K562 (cell line): ENCODE measurements at regions not wholly inside any gene's neighbourhood (a gene's known extent, or its start where the extent isn't known, plus 50 kb on each side); places are given as distances from the start of the nearest gene placed in this dataset.

Experiments used
- ATAC-seq: fragments of 200-7000 bp; cut with Tn5 transposase; 3 replicates; pipeline ENCODE4 v1.9.1; 2020; ENCODE audit warnings: moderate library complexity
- BruUV-seq: library from RNA; stranded (reverse); fragments of 400-500 nt; replicated peaks from 2 replicates; lab custom pipeline; 2021; lab: Mats Ljungman, UMichigan
- CTCF ChIA-PET: fragments of 300-600 bp; formaldehyde crosslinking; extraction: SDS; loops from one replicate; lab custom pipeline; 2021; ENCODE audit warnings: low intra/inter-chr PET ratio; lab: Yijun Ruan, JAX
- POLR2A ChIA-PET: fragments of 300-600, 350-650 bp; sonication (Branson Sonifier 250); formaldehyde crosslinking; extraction: SDS; loops from one replicate; lab custom pipeline; 2021; ENCODE audit warnings: antibody characterized with exemption, inconsistent platforms; lab: Yijun Ruan, JAX
- DNase-seq, 4 experiments: peaks; one replicate each; pipeline versions ENCODE4 v3.0.0 to v3.0.0-alpha.2; 2011 to 2018; ENCODE audit warnings: low spot score in 3 of 4, mixed read lengths in 3 of 4; ENCODE audit errors: extremely low read depth in 1 of 4
- FAIRE-seq: peaks from 2 replicates; lab custom pipeline; 2011; peaks lifted over from hg19 to GRCh38; lab: Jason Lieb, UNC
- H2AFZ ChIP-seq: 2 replicates; pipeline ENCODE4 v1.6.0; 2011; ENCODE audit warnings: low read depth, low read length, control low read depth, inconsistent platforms
- H3K27ac ChIP-seq: fragments of 200-600 bp; 3 replicates; pipeline ENCODE4 v1.8.0; 2011; ENCODE audit warnings: low read depth, mild to moderate bottlenecking, control low read depth, inconsistent platforms, low read length, moderate library complexity, mixed read lengths; ENCODE audit errors: extremely low read depth
- H3K27me3 ChIP-seq, 2 experiments: fragments of 300-600 bp in 1 of 2; 2 replicates in 1 of 2; 3 replicates in 1 of 2; pipeline versions ENCODE4 v1.6.0 to v1.8.0; 2011; ENCODE audit warnings: inconsistent platforms in 2 of 2, low read length in 2 of 2, mild to moderate bottlenecking in 1 of 2, mixed read lengths in 1 of 2, moderate library complexity in 1 of 2; ENCODE audit not compliant: control insufficient read depth in 2 of 2, insufficient read depth in 2 of 2
- H3K36me3 ChIP-seq: fragments of 300-600 bp; 3 replicates; pipeline ENCODE4 v1.8.0; 2011; ENCODE audit warnings: mild to moderate bottlenecking, low read length, inconsistent platforms; ENCODE audit not compliant: control insufficient read depth, insufficient read depth
- H3K4me1 ChIP-seq, 2 experiments: fragments of 200-600 bp in 1 of 2; replicated peaks in 1 of 2; 2 replicates in 1 of 2; 3 replicates in 1 of 2; pipeline versions ENCODE4 v1.5.1 to v1.8.0; 2011; ENCODE audit warnings: inconsistent platforms in 2 of 2, low read length in 2 of 2, mild to moderate bottlenecking in 1 of 2, mixed read lengths in 1 of 2, moderate library complexity in 1 of 2; ENCODE audit not compliant: control insufficient read depth in 2 of 2, insufficient read depth in 2 of 2
- H3K4me2 ChIP-seq: 2 replicates; pipeline ENCODE4 v1.6.1; 2011; ENCODE audit warnings: low read length, control low read depth, inconsistent platforms, mixed read lengths; ENCODE audit not compliant: insufficient read depth
- H3K4me3 ChIP-seq: fragments of 200-600 bp; sonication (generic), shearing (Covaris generic); 2 replicates; pipeline ENCODE4 v1.5.1; 2016; ENCODE audit warnings: control low read depth, inconsistent platforms
- H3K79me2 ChIP-seq: fragments of 200-600 bp; 3 replicates; pipeline ENCODE4 v1.8.0; 2011; ENCODE audit warnings: low read length, inconsistent platforms; ENCODE audit not compliant: control insufficient read depth, insufficient read depth
- H3K9ac ChIP-seq, 2 experiments: 2 replicates each; pipeline versions ENCODE4 v1.6.0 to v1.6.1; 2011; ENCODE audit warnings: low read depth in 2 of 2, low read length in 2 of 2, control low read depth in 1 of 2, inconsistent platforms in 1 of 2, mild to moderate bottlenecking in 1 of 2, mixed read lengths in 1 of 2; ENCODE audit not compliant: insufficient read depth in 1 of 2
- H3K9me1 ChIP-seq: one replicate; pipeline ENCODE4 v1.6.0; 2011; ENCODE audit warnings: inconsistent platforms, mild to moderate bottlenecking, low read length, moderate library complexity; ENCODE audit not compliant: control insufficient read depth, insufficient read depth
- H3K9me3 ChIP-seq: replicated peaks from 2 replicates; pipeline ENCODE4 v1.5.1; 2011; ENCODE audit warnings: low read depth, low read length, inconsistent platforms; ENCODE audit not compliant: control insufficient read depth, insufficient read depth
- H4K20me1 ChIP-seq: replicated peaks from 2 replicates; pipeline ENCODE4 v1.6.1; 2011; ENCODE audit warnings: low read length, inconsistent platforms, mixed read lengths; ENCODE audit not compliant: control insufficient read depth, insufficient read depth
- WGBS: fragments of 100-300 bp; shearing (Covaris generic); methylation state at CpG from one replicate; pipeline ENCODE4 v1.1.6; 2016; ENCODE audit warnings: low coverage, mixed read lengths; ENCODE audit not compliant: insufficient coverage; ENCODE audit errors: missing lambda C conversion rate; 5-methylcytosine and 5-hydroxymethylcytosine counted together
- in situ Hi-C: fragments of 300-500 bp; cut with MboI; formaldehyde crosslinking; loops from 4 replicates; pipeline ENCODE4 v1.15.0; 2018; ENCODE audit warnings: inconsistent platforms, mixed read lengths
- intact Hi-C: fragments of 100-400 bp; cut with micrococcal nuclease; formaldehyde crosslinking; loops from 2 replicates; pipeline ENCODE4 v1.14.2; 2022
- TF ChIP-seq, protein P1 (sequence below), 2 experiments: fragments of 450-650 bp in 1 of 2; sonication (generic) in 1 of 2; formaldehyde crosslinking in 1 of 2; IDR thresholded peaks; 2 replicates each; pipeline versions ENCODE4 v1.7.1 to v1.9.0; 2016 to 2022; ENCODE audit warnings: inconsistent platforms in 1 of 2, mild to moderate bottlenecking in 1 of 2, missing genetic modification reagents in 1 of 2
- TF ChIP-seq, protein P2 (sequence below), 2 experiments: fragments of 450-650 bp in 1 of 2; sonication (generic) in 1 of 2; formaldehyde crosslinking in 1 of 2; IDR thresholded peaks in 1 of 2; conservative IDR thresholded peaks in 1 of 2; 2 replicates each; pipeline versions ENCODE4 v1.6.1 to v1.8.1; 2016 to 2023; ENCODE audit warnings: mild to moderate bottlenecking in 2 of 2, moderate library complexity in 2 of 2, inconsistent platforms in 1 of 2, missing genetic modification reagents in 1 of 2

DNA sequence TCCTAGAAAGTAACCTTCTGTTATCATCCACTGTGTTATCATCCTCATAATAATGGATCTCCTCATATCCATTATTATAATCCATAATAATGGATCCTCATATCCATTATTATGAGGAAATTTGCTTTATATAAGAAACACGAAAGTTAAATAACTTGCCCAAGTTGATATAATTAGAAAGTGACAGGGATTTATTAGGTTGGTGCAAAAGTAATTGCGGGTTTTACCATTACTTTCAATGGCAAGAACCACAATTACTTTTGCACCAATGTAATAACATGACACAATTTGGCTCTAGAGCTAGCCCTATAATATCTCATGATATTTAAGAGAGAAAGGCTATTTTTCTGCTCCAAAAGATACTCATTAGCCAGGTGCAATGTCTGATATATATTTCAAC is 275.7 kb upstream of the STXBP5 start:
- Histone ChIP-seq H4K20me1 (no peaks in the 10 kb centered on the region), H3K4me3 (no peak overlapping the region), H3K9me3 (no peaks in the 10 kb centered on the region), H3K27ac (no peak overlapping the region), H3K9ac (no peak overlapping the region), H2AFZ (no peak overlapping the region), H3K4me2 (no peak overlapping the region), H3K79me2 (no peaks in the 10 kb centered on the region), H3K27me3 (no peaks in the 10 kb centered on the region), H3K36me3 (no peaks in the 10 kb centered on the region), H3K4me1 (peaks cover 0 to 7% of the 10 kb centered on the region in 2 experiments; a peak in 3 of 5 replicates), H3K9me1 (no peaks in the 10 kb centered on the region)
- no TSS peak for BruUV-seq
- no peak for ATAC-seq
- TF ChIP-seq, protein P1, sequence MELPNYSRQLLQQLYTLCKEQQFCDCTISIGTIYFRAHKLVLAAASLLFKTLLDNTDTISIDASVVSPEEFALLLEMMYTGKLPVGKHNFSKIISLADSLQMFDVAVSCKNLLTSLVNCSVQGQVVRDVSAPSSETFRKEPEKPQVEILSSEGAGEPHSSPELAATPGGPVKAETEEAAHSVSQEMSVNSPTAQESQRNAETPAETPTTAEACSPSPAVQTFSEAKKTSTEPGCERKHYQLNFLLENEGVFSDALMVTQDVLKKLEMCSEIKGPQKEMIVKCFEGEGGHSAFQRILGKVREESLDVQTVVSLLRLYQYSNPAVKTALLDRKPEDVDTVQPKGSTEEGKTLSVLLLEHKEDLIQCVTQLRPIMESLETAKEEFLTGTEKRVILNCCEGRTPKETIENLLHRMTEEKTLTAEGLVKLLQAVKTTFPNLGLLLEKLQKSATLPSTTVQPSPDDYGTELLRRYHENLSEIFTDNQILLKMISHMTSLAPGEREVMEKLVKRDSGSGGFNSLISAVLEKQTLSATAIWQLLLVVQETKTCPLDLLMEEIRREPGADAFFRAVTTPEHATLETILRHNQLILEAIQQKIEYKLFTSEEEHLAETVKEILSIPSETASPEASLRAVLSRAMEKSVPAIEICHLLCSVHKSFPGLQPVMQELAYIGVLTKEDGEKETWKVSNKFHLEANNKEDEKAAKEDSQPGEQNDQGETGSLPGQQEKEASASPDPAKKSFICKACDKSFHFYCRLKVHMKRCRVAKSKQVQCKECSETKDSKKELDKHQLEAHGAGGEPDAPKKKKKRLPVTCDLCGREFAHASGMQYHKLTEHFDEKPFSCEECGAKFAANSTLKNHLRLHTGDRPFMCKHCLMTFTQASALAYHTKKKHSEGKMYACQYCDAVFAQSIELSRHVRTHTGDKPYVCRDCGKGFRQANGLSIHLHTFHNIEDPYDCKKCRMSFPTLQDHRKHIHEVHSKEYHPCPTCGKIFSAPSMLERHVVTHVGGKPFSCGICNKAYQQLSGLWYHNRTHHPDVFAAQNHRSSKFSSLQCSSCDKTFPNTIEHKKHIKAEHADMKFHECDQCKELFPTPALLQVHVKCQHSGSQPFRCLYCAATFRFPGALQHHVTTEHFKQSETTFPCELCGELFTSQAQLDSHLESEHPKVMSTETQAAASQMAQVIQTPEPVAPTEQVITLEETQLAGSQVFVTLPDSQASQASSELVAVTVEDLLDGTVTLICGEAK (IDR thresholded peaks at IDR 0.05): 0 out of 2 replicates have a peak, but pooled peaks have one; percentile 29
- TF ChIP-seq, protein P1 (CRISPR knock-in tag; IDR thresholded peaks at IDR 0.05): no peak
- TF ChIP-seq, protein P2, sequence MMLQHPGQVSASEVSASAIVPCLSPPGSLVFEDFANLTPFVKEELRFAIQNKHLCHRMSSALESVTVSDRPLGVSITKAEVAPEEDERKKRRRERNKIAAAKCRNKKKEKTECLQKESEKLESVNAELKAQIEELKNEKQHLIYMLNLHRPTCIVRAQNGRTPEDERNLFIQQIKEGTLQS (IDR thresholded peaks at IDR 0.05): no peak
- TF ChIP-seq, protein P2 (CRISPR knock-in tag; conservative IDR thresholded peaks at IDR 0.05): no peak
- in situ Hi-C loops: no loop called here
- CTCF ChIA-PET: no interaction called here
- FAIRE-seq: no peak
- intact Hi-C loops: no loop called here
- 57% methylated on average over 2 of the region's 2 CpGs for WGBS
- DNase-seq: no peak
- POLR2A ChIA-PET: interaction anchor here (1.0 to 1.3 kb wide), 2 partner anchors 12 to 24 kb away, joined by 3 to 5 read pairs; no protein-coding TSS in a partner anchor
